Hepatocyte (in vitro differentiated cells): ENCODE measurements at regions not wholly inside any gene's neighbourhood (a gene's known extent, or its start where the extent isn't known, plus 50 kb on each side); places are given as distances from the start of the nearest gene placed in this dataset.

Experiments
- EZH2 ChIP-seq: fragments of 200-600 bp; sonication (generic); IDR thresholded peaks from 2 replicates; pipeline ENCODE4 v1.6.1; 2016; ENCODE audit warnings: antibody characterized with exemption, mild to moderate bottlenecking, borderline replicate concordance
- EZH2phosphoT487 ChIP-seq: fragments of 200-600 bp; sonication (generic); IDR thresholded peaks from one replicate; pipeline ENCODE4 v1.6.1; 2018; ENCODE audit warnings: antibody characterized with exemption, mild to moderate bottlenecking, low read depth, moderate library complexity; ENCODE audit not compliant: unreplicated experiment, severe bottlenecking
- TF ChIP-seq, protein P1 (sequence below): fragments of 200-600 bp; sonication (generic); IDR thresholded peaks from 2 replicates; pipeline ENCODE4 v1.5.1; 2016; ENCODE audit warnings: antibody characterized with exemption, mild to moderate bottlenecking; ENCODE audit not compliant: poor library complexity

GRCh38 chr10:118952493-118953295, 76.8 kb upstream of the NANOS1 start:
- TF ChIP-seq, protein P1, sequence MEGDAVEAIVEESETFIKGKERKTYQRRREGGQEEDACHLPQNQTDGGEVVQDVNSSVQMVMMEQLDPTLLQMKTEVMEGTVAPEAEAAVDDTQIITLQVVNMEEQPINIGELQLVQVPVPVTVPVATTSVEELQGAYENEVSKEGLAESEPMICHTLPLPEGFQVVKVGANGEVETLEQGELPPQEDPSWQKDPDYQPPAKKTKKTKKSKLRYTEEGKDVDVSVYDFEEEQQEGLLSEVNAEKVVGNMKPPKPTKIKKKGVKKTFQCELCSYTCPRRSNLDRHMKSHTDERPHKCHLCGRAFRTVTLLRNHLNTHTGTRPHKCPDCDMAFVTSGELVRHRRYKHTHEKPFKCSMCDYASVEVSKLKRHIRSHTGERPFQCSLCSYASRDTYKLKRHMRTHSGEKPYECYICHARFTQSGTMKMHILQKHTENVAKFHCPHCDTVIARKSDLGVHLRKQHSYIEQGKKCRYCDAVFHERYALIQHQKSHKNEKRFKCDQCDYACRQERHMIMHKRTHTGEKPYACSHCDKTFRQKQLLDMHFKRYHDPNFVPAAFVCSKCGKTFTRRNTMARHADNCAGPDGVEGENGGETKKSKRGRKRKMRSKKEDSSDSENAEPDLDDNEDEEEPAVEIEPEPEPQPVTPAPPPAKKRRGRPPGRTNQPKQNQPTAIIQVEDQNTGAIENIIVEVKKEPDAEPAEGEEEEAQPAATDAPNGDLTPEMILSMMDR: no peak
- no peak for TF ChIP-seq EZH2
- no peak for TF ChIP-seq EZH2phosphoT487
